ENCODE measurements at regions not wholly inside any gene's neighbourhood (a gene's known extent, or its start where the extent isn't known, plus 50 kb on each side); places are given as distances from the start of the nearest gene placed in this dataset.

DNA sequence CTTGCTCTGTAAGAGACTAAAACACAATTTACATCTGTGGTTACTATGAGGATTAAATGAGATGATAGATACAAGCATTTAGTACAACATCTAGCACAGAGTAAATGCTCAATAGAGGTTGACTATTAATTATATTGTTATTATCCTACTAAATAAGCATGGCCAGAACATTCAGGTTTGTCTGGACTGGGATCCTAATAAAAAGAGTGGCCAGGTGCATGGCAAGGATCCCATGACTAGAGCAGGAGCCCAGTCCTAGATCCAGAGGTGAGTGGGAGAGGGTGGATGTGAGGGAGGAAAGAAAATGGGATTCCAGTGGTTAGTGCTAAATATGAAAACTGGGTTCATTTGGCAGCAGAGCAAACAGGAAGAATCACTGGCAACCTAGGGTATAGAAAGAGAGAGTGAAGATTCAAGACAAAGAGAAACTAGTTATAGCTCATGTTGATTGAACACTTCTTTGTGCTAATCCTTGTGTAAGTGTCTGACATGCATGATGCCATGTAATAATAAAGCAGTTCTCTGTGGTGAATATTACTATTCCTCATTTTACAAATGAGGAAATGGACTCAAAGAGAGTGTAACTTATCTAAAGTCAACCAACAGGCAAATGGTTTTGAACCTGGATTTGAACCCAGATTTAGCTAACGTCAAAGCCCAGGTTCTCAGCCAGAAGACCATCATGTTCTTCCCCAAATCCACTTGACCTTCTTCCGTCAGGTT, 71.1 kb upstream of the FGGY start:
- DNase-seq = no peak

DNA sequence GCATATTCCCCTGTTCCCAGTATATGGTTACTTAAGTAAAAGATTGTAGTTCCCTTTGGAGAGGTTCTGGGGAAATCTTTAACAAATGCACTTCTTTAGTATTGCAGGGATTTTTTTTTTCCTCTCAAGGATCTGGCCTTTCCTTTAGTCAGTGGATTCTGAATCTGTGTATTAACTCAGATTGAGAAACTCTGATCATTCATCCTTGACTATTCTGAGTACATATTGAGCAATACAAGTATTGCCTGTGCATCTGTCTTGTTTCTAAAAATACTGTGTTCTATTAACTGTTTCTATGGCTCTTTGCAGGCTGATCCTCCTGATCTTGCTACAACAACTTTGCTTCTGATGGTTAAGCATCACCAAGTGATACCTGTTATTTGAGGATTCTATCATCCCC, 67.8 kb upstream of the FGGY start:
- DNase-seq = no peak

DNA sequence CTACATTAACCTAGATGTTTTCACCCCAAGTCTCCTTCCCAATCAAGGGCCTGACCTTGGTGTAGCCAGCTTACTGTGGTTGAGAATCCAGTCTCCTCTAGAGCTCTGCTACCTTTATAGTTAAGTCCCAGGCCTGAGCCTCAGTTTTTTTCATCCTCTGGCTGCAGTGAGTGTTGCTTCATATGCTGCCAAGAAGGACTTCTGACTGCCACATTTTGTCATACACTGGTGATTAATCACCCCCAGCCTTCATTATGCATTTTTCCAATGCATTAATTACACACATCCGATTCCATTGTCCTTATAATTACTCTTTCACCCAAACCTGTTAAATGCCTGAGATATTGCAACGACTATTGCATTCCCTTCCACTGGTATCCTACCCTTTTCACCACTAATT, 66.3 kb upstream of the FGGY start:
- DNase-seq = no peak

GRCh38 chr1:59232216-59232615, 64.7 kb upstream of the FGGY start:
- DNase-seq = no peak

GRCh38 chr1:59233444-59233843, 63.5 kb upstream of the FGGY start:
- no peak for DNase-seq

- no peak for DNase-seq
Observed at GRCh38 chr1:59236721-59237545, 60.0 kb upstream of the FGGY start.

DNA sequence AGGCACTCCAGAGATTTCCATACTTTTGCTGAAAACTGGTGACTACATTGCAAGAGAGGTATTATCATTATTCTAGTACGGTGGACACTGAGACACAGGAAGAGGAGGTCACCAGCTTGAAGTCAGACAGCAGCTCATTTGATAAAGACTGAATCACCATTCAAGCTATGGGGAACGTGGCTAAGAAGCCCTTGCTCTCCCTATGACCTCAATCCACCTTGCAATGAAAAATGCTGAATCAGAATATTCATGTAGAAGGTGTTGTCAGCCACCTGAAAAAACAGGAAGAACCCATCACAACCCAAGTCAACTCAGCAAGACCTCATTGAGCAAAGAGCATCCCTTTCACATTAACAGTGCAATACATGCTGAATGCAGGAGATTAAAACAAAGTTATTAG, 59.0 kb upstream of the FGGY start:
- DNase-seq = no peak

DNA sequence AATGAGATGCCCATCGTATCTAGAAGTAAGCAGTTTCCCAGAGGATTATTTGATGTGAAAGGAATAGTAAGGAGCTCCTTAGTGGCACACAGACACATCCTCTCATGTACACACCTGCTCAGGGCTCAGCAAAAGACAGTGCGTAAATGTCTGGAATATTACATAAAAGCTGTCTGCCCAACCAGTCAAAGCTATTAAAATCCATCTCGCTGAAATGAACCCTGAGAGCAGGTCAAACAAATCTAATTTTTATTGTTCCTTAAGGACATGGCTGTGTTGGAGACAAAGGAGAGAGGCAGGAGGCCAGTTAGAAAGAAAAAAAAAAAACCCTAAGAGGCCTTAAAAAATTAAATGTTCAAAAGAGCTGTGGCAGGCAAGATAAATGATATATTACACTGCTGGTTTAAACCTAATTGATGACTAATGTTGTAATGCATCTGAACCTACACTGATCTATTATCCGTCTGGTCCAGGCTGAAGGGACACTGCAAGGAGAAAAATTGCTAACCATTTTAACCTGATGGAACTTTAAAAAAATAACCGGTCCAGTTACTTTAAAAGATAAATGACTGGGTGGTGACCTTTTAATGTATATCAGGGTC, 58.5 kb upstream of the FGGY start:
- no peak for DNase-seq

GRCh38 chr1:59238993-59239392, 57.9 kb upstream of the FGGY start:
- DNase-seq = no peak

DNA sequence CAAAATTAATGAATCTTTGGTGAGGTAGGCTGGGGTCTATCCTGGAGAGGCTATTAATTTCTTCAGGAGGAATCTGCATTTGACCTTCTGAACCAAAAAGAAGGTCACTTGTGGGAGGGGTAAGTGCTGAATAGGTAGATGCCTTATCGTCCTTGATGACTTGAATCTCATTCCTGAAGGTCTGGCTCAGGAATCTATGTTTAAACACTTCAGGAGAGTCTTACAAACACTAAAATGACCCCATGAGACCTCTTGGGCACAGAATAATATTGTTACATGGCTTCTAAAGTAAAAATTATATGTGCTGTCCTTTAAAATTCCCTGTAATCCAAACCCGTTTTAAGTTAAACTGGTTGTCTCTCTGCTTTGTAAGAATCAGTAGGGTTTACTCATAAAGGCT, 55.0 kb upstream of the FGGY start:
- no peak for DNase-seq

DNA sequence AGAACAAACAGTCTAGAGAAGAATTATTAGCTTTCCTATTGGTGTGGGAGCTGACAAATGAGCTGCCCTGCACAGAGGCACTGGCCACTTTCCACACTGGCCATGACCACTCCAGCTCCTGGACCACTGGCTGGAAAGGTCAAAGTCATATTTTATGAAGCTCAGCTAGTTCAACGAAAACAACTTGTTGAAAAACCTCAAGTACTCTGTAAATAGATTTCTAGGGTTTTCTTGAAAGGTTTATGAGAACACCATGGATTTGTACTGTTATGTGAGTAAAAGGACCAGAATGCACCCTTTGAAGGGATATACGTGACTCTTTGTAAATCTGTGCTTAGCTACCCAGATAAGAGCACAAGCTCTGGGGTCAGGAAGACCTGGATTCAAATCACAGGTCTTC, 54.5 kb upstream of the FGGY start:
- DNase-seq = no peak

DNA sequence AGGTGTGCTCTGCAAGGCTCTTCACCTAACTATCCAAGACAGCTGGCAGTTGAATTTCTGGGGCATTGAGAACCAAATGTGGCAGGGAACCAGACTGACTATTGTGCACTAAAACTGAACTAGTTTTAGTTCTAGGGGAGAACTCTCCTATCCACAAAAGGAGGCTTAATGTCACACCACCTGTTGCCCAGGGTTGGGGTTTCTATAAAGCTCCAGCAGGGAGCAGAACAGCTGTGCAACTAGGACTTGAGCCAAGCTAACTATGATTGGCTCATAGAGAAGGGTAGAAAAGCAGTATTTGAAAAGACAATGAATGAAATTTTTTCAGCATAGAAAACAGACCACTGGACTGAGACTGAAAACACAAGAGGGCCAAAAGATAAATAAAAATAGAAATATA, 53.3 kb upstream of the FGGY start:
- DNase-seq = no peak

GRCh38 chr1:59243978-59244377, 52.9 kb upstream of the FGGY start:
- no peak for DNase-seq

DNA sequence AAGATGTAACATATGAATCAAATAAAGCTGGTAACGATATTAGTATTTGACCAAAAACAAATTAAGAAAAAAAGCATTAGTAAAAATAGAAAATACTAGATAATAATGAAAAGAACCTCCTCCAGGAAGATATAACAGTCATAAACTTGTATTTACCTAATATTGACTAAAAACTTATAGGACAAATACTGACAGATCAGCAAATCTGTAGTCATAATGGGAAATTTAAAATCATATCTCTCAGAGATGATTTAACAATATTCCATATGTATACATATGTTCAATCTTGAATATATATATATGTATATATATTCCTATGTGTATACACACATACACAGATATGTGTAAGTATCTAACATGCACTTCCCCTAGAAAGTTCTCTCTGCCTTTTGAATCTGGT, 52.0 kb upstream of the FGGY start:
- no peak for DNase-seq
